IPS-18a (cell line): ENCODE measurements at regions not wholly inside any gene's neighbourhood (a gene's known extent, or its start where the extent isn't known, plus 50 kb on each side); places are given as distances from the start of the nearest gene placed in this dataset.

Experiments
- H3K27ac ChIP-seq: one replicate; pipeline ENCODE4 v1.5.1; 2013; ENCODE audit warnings: low read length
- H3K27me3 ChIP-seq: one replicate; pipeline ENCODE4 v1.6.1; 2013; ENCODE audit warnings: mild to moderate bottlenecking, low read length; ENCODE audit not compliant: control insufficient read depth, insufficient read depth
- H3K36me3 ChIP-seq: one replicate; pipeline ENCODE4 v1.6.1; 2013; ENCODE audit warnings: low read depth, low read length; ENCODE audit not compliant: control insufficient read depth
- H3K4me1 ChIP-seq: one replicate; pipeline ENCODE4 v1.6.1; 2013; ENCODE audit warnings: low read depth, low read length; ENCODE audit not compliant: control insufficient read depth
- H3K4me3 ChIP-seq: one replicate; pipeline ENCODE4 v1.5.1; 2013; ENCODE audit warnings: low read length
- H3K9ac ChIP-seq: one replicate; pipeline ENCODE4 v1.6.1; 2013; ENCODE audit warnings: mild to moderate bottlenecking, low read length, moderate library complexity
- H3K9me3 ChIP-seq: one replicate; pipeline ENCODE4 v1.6.1; 2013; ENCODE audit warnings: low read depth, low read length; ENCODE audit not compliant: control insufficient read depth

- H3K27me3 ChIP-seq, result no peaks in the 10 kb centered on the region
These were observed 247.3 kb downstream of the SKAP2 start for GRCh38 chr7:26617066-26617465.

More at GRCh38 chr7:26617066-26617465, 247.3 kb downstream of the SKAP2 start:
- H3K4me1 ChIP-seq, result no peaks in the 10 kb centered on the region
- H3K27ac ChIP-seq, result no peak overlapping the region
- H3K9me3 ChIP-seq, result no peaks in the 10 kb centered on the region
- H3K4me3 ChIP-seq, result no peak overlapping the region
- no peak overlapping the region for H3K9ac ChIP-seq
- no peaks in the 10 kb centered on the region for H3K36me3 ChIP-seq
